Non-pigmented ciliary epithelial cell (primary cell): ENCODE measurements at regions not wholly inside any gene's neighbourhood (a gene's known extent, or its start where the extent isn't known, plus 50 kb on each side); places are given as distances from the start of the nearest gene placed in this dataset.
"Not testable (repeated sequence)": the region's sequence is repeated elsewhere in the genome, so short reads cannot be mapped to it uniquely, and the experiment has no call there.

Experiments
- DNase-seq: peaks from one replicate; pipeline ENCODE4 v3.0.0-alpha.2; 2010; ENCODE audit warnings: low read depth

DNA sequence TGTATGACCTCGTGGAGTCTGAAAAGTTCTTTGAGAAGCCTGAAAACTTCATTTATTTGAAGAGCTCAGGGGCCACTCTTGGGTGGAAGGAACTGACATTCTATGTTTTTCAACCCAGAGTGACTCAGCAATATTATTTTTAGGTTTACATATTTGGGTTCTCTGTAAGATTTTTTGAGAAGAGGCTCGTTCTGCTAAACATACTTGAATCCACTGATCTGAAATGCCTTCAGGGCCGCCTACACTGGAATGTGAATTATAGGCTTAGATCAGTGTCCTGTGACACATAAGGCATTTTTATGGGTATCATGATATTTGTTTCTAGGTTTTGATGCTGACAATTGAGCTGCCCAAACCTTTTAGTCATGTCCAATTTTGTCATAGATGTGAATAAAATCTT lies 86.2 kb downstream of the PSAT1 start:
- peak; percentile 23 for DNase-seq

DNA sequence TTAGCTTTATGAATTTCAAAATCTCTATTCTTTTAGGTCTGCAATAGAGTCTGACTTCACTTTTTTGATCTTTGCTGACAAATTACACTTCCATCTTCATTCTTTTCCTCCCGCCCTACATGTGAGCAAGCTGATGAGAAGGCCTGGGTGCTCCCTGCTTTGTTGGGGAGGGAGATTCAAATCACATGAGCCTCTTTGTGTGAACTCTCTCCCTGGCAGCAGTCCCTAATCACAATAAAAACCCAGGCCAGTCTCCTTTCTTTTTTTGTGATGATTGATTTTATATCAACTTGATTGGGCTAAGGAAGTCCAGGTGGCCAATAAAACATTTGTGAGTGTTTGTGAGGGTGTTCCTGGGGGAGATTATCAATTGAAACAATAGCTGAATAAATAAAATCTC lies 89.4 kb downstream of the PSAT1 start:
- DNase-seq: no peak

DNA sequence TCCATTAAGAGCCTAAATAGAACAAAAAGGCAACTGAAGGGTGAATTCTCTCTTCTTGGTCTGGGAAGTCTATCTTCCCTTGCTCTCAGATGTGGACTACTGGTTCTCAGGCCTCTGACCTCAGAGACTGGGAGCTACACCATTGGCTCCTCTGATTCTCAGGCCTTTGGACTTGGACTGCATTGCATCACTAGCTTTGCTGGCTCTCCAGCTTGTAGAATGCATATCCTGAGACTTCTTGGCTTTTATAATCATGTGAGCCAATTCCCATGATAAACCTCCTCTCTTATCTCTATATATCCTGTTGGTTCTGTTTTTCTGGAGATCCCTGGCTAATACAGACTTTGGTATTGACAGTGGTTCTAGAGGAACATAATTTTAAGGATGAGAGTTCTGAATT lies 89.8 kb downstream of the PSAT1 start:
- DNase-seq: no peak

GRCh38 chr9:78393340-78393739 lies 96.4 kb downstream of the PSAT1 start:
- DNase-seq: no peak

DNA sequence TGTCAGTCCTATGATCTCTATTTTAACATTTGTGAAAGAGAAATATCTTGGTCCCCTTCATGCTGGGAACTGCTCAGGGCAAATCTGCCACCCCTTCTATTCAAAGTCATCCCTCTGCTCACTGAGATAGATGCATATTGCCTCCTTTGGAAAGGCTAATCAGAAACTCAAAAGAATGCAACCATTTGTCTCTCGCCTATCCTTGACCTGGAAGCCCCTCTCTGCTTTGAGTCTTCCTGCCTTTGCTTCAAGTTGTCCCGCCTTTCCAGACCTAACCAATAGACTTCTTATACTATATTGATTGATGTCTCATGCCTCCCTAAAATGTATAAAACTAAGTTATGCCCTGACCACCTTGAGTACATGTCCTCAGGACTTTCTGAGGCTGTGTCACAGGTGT lies 97.0 kb downstream of the PSAT1 start:
- no peak for DNase-seq

- no peak for DNase-seq
These were observed 99.2 kb downstream of the PSAT1 start for GRCh38 chr9:78396087-78396486.

DNA sequence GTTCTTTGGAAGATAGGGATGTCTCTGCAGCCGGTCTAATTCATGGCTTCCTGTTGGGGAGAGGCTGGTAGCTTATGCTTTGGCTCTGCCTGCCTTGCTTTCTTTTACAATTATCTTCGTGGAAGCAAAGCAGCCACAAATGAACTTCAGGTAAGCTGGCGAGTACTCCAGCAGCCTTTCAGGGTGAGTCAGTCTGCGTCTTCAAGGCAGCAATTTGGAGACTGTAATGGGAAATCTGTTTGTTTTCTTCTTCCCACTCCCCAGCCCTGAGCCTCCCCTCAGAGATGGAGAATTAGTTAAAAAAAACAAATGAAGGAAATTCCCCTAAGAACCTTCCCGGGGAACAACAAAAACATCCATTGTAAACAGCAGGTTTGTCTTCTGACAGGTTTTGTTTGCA lies 100.1 kb downstream of the PSAT1 start:
- no peak for DNase-seq

DNA sequence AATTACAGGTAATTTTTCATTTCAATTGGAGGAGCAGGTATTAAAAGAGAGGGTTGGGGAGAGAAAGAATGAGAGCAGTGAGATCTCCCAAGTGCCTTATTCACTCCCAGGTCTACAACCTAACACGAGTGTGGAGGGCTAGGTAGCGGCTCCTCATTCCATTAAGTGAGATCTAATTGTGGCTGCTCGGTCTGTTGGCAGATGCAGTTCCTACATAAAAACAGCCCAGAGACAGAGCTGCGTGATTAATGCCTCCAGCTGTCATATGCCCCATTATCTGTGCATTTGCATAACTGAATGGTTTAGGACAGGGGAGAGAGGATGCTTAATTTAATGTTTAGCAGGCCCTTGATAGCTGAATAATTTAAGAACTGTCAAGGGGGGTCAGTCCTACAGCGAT lies 100.5 kb downstream of the PSAT1 start:
- DNase-seq: no peak

- DNase-seq: no peak
These were observed 102.2 kb downstream of the PSAT1 start for GRCh38 chr9:78399153-78399552.

DNA sequence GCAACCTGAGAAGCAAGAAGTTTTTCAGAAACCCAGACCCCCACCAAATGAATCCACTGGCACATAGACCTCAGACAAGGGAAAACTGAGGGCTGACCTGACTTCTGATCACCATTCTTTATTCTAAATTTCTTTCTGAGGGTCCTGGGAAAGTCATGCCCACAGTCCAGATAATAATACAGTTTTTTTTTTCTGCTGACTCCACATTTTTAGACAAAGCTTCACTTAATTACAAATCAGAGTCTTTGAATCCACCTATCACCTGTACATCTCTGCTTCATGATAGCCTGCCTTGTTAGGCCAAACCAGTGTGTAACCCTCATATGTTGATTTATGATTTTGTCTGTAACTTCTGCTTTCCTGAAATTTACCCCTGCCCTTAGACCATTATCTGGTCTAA lies 103.6 kb downstream of the PSAT1 start:
- no peak for DNase-seq

DNA sequence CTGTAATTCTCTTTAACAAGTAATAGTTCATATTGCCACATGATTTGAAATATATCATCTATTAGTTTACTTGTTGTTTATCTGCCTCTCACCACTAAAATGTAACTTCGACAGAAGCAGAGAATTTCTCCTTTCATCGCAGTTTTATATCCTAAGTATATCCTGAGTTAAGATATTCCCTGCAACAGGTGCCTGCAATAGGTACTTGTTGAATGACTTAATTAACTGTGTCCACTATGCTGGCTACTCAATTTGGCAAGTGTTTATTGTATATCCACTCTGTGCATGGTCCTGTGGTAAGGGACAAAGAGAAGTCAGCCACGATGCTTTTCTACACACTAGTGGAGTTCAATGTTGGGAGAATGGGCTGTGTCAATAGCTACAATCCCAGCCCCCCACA lies 108.5 kb downstream of the PSAT1 start:
- DNase-seq: no peak

- DNase-seq: no peak
These were observed 109.2 kb downstream of the PSAT1 start for GRCh38 chr9:78406146-78406545.

GRCh38 chr9:78406933-78407332 lies 110.0 kb downstream of the PSAT1 start:
- DNase-seq: no peak

DNA sequence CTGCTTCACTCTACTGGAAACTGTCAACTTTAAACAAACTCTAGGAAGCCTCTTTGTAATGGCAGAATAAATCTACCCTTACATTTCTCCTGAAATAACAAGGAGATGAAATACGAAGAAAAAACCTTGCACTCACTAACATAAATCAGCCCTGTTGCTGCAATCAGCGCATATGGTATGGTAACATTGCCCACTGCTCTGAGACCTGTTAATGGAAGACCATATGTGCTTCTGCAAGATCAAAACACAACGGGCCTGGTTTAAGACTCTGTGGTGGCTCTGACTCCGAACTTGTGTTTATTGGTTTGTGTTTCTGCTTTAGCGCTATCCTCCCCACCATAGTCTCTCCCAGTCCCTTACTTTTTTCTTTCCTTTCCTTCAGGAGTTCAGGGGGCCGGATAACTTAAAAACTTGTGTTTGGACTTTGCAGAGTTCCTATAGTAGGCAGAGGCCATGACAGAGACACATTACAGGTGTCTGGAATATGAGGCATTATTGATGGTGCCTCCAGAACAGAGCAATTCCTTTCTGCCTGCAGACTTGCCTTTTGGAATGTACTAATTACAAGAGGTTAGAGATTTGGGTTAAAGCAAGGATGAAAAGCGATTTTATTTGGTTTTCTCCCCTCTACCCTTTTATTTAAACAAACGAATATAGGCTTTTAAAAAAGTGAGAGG lies 110.8 kb downstream of the PSAT1 start:
- DNase-seq: no peak

GRCh38 chr9:78408388-78408787 lies 111.5 kb downstream of the PSAT1 start:
- DNase-seq: no peak

DNA sequence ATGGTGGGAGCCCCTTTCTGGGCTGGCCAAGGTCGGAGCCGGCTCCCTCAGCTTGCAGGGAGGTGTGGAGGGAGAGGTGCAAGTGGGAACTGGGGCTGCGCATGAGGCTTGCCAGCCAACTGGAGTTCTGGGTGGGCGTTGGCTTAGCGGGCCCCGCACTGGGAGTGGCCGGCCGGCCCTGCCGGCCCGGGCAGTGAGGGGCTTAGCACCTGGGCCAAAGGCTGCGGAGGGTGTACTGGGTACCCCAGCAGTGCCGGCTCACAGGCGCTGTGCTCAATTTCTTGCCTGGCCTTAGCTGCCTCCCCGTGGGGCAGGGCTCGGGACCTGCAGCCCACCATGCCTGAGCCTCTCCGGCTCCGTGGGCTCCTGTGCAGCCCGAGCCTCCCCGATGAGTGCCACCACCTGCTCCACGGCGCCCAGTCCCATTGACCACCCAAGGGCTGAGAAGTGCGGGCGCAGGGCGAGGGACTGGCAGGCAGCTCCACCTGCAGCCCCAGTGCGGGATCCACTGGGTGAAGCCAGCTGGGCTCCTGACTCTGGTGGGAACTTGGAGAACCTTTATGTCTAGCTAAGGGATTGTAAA lies 113.1 kb downstream of the PSAT1 start:
- DNase-seq: not testable (repeated sequence)

DNA sequence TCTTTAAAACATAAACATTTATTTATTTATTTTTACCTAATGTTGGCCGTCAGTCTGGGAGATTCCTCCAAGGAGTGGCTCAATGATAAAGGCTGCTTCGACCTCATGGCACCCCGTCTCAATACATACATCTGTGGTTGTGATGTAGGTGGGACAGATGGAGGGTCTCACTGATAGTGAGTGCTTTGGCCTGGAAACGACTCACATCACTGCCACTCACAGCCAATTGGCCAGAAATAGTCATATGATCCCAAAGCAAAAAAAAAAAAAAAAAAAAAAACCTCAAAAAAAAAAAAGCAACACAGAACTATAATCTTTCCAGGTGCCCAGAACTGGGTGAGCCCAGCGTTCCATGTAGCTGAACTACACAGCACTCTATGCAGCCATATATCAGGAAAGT lies 125.4 kb downstream of the PSAT1 start:
- DNase-seq: no peak

DNA sequence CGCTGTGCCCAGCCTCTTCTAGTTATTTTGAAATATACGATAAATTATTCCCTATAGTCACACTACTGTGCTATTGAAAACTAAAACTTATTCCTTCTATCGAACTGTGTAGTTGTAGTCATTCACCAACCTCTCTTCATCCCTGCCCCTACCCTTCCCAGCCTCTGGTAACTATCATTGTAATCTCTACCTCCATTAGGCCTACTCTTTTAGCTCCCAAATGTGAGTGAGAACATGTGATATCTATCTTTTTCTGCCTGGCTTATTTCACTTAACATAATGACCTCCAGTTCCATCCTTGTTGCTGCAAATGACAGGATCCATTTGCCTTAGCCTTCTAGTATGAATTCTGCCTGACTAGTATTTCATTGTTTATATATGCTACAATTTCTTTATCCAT lies 127.4 kb downstream of the PSAT1 start:
- no peak for DNase-seq

DNA sequence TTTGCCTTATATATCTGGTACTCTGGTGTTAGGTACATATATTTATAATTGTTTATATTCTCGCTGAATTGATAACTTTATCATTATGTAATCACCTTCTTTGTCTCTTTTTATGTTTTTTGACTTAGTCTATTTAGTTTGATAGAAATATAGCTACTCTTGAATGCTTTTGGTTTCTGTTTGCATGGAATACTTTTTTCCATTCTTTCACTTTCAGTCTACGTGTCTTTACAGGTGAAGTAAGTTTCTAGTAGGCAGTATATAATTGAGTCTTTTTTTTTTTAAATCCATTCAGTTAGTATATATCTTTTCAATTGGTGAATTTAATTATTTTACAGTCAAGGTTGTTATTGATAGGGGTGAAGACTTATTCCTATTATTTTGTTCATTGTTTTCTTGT lies 131.7 kb downstream of the PSAT1 start:
- no peak for DNase-seq

- no peak for DNase-seq
These were observed 133.5 kb downstream of the PSAT1 start for GRCh38 chr9:78430387-78430786.

DNA sequence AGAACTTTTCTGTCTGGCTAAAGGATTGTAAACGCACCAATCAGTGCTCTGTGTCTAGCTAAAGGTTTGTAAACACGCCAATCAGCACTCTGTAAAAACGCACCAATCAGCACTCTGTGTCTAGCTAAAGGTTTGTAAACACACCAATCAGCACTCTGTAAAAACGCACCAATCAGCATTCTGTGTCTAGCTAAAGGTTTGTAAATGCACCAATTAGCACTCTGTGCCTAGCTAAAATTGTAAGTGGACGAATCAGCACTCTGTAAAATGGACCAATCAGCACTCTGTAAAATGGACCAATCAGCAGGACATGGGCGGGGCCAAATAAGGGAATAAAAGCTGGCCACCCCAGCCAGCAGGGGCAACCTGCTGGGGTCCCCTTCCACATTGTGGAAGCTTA lies 134.1 kb downstream of the PSAT1 start:
- DNase-seq: not testable (repeated sequence)

DNA sequence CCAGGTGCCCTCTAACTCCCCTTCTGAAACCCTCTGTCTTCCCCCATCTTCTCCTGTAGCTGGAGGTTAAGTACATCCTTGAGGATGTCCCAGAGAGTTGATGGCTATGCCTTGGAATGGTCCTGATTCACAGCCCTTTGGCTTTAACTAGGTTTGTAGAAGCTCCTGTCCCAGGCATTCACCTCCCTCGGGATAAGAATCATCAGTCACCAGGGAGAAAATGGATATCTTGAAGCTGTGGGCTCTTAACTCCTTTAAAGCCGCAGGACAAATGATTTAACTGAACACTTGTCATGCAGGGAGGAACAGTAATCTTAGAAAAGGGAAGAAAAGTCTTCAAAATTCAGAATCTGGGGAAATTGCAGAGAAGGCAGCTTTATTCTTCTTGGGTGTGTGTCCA lies 139.9 kb downstream of the PSAT1 start:
- no peak for DNase-seq

- DNase-seq: no peak
These were observed 140.4 kb downstream of the PSAT1 start for GRCh38 chr9:78437296-78437695.

GRCh38 chr9:78437806-78438205 lies 140.9 kb downstream of the PSAT1 start:
- DNase-seq: no peak
